T-helper 17 cell (primary cell): ENCODE measurements at regions not wholly inside any gene's neighbourhood (a gene's known extent, or its start where the extent isn't known, plus 50 kb on each side); places are given as distances from the start of the nearest gene placed in this dataset.
A peak's percentile ranks its signal among the peaks of the same experiment; 100 is the strongest.
"Not testable (repeated sequence)": the region's sequence is repeated elsewhere in the genome, so short reads cannot be mapped to it uniquely, and the experiment has no call there.

Source experiments
- ATAC-seq: fragments of 150-1000 bp; cut with Tn5 transposase; 2 replicates; pipeline ENCODE4 v1.10.0; 2021; ENCODE audit warnings: mild to moderate bottlenecking, moderate library complexity
- DNase-seq, 3 donors: peaks; one replicate each; pipeline versions ENCODE4 v3.0.0 to v3.0.0-alpha.2; 2020 to 2021
- H3K9me3 ChIP-seq: one replicate; pipeline ENCODE4 v1.7.0; 2013; ENCODE audit warnings: low read length, mild to moderate bottlenecking; ENCODE audit not compliant: control insufficient read depth, poor library complexity, severe bottlenecking
- H3K27ac Mint-ChIP-seq: one replicate; pipeline ENCODE4 v1.8.0; 2022; ENCODE audit warnings: mild to moderate bottlenecking, moderate library complexity, mixed read lengths
- H3K27me3 Mint-ChIP-seq: one replicate; pipeline ENCODE4 v1.8.0; 2022; ENCODE audit warnings: mixed read lengths
- H3K36me3 Mint-ChIP-seq: one replicate; pipeline ENCODE4 v1.8.0; 2022; ENCODE audit warnings: low read depth, mixed read lengths
- H3K4me1 Mint-ChIP-seq: one replicate; pipeline ENCODE4 v1.8.0; 2022; ENCODE audit warnings: mild to moderate bottlenecking, mixed read lengths
- H3K4me3 Mint-ChIP-seq: one replicate; pipeline ENCODE4 v1.8.0; 2022; ENCODE audit warnings: mild to moderate bottlenecking, moderate library complexity, mixed read lengths

DNA sequence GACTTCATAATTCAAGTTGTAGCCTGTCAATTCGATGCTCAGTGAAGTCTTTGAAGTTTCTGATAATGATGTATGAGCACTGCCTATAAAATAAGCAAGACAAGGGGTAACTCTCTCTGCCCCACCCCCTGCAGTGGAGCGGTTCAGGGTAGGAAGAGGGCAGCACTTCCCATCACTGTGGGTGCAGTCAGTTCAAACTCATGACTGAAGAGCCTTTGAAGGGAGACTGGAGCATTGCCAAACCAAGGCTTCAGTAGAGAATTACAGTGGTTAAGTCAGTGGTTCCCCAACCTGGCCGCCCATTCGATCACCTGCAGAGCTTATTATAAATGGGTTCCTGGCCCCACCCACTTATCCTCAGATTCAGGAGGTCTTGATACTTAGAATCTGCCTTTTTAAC, 190.6 kb downstream of the SHQ1 start:
- peak; percentile 93 for ATAC-seq
- Mint-ChIP-seq H3K36me3 (peaks cover 2% of the 10 kb centered on the region), H3K27me3 (peaks cover 6% of the 10 kb centered on the region), H3K4me3 (no peak overlapping the region), H3K4me1 (peaks cover 7% of the 10 kb centered on the region), H3K27ac (no peak overlapping the region)
- peak in 1 of 3 donors; percentile 15 for DNase-seq
- no peaks in the 10 kb centered on the region for H3K9me3 ChIP-seq

DNA sequence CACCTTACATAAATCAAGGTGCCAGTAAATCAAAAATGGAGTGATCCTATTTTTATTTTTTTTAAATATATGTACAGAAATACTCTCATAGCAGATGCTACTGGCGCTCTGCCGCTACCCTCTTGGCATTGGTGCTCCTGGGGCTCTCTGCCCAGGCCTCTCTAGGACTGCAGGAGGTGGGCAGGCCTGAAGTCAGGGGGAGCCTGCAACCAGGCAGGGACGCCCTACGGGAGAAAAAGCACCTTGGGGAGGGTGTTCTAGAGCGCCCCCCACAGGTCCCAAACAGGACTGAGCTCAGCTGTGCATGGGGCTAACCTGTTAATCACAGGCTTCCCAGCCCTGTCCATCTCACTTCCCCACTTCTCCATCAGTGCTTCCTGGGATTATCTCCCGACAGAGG, 192.5 kb downstream of the SHQ1 start:
- no peak overlapping the region for H3K4me3 Mint-ChIP-seq
- no peak overlapping the region for H3K27ac Mint-ChIP-seq
- ATAC-seq, result no peak
- H3K27me3 Mint-ChIP-seq, result peaks cover 6% of the 10 kb centered on the region
- DNase-seq, result no peak
- no peaks in the 10 kb centered on the region for H3K9me3 ChIP-seq
- peaks cover 2% of the 10 kb centered on the region for H3K36me3 Mint-ChIP-seq
- H3K4me1 Mint-ChIP-seq, result peaks cover 7% of the 10 kb centered on the region

DNA sequence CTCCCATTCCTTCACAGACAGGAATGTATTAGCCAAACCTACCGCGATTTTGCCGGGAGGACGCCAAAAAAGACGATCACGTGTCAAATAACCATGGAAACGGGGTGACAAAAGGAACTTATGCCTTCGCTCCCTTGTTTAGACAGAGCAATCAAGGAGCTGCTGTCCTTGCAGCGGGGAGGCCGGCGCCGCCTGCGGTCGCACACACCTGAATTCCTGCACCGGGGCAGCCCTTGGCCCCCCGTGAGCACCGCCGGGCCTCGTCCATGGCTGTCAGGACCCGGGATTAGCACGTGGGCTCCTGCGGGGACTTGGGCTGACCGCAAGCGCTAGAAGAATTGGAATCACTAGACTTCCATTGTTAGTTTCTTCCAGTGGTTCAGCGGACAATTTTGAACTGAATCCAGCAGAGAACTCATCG, 193.1 kb downstream of the SHQ1 start:
- Mint-ChIP-seq H3K4me3 (no peak overlapping the region), H3K27ac (no peak overlapping the region), H3K4me1 (peaks cover 7% of the 10 kb centered on the region), H3K36me3 (peaks cover 2% of the 10 kb centered on the region), H3K27me3 (peaks cover 6% of the 10 kb centered on the region)
- DNase-seq (no peak), ATAC-seq (no peak)
- H3K9me3 ChIP-seq, result no peaks in the 10 kb centered on the region

GRCh38 chr3:72652395-72652794, 195.8 kb downstream of the SHQ1 start:
- Mint-ChIP-seq H3K27ac (no peak overlapping the region), H3K27me3 (peaks cover 6% of the 10 kb centered on the region), H3K4me1 (no peaks in the 10 kb centered on the region), H3K36me3 (peaks cover 2% of the 10 kb centered on the region), H3K4me3 (no peak overlapping the region)
- no peaks in the 10 kb centered on the region for H3K9me3 ChIP-seq
- DNase-seq (no peak), ATAC-seq (no peak)

DNA sequence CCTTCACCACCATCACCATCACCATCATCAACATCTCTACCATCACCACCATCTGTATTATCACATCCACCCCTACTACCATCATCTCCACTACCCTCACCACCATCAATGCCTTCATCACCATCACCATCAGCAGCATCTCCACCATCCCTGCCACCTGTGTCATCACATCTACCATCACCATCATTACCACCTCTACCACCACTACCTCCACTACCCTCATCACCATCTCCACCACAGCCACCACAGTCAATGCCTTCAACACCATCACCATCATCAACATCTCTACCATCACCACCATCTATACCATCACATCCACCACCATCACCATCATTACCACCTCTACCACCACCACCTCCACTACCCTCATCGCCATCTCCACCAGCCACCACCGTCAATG, 196.7 kb downstream of the SHQ1 start:
- peaks cover under 1% of the 10 kb centered on the region for H3K9me3 ChIP-seq
- Mint-ChIP-seq H3K4me3 (no peak overlapping the region), H3K27ac (no peak overlapping the region), H3K27me3 (peaks cover 6% of the 10 kb centered on the region), H3K36me3 (peaks cover 2% of the 10 kb centered on the region), H3K4me1 (no peaks in the 10 kb centered on the region)
- no peak for DNase-seq
- ATAC-seq, result no peak

GRCh38 chr3:72646263-72646662, 202.0 kb downstream of the SHQ1 start:
- Mint-ChIP-seq H3K27me3 (peaks cover 12% of the 10 kb centered on the region), H3K36me3 (peaks cover 2% of the 10 kb centered on the region), H3K4me1 (no peaks in the 10 kb centered on the region), H3K4me3 (no peak overlapping the region), H3K27ac (no peak overlapping the region)
- peaks cover 2% of the 10 kb centered on the region for H3K9me3 ChIP-seq
- ATAC-seq (no peak), DNase-seq (no peak)

- not testable (repeated sequence) for H3K36me3 Mint-ChIP-seq, H3K9me3 ChIP-seq, H3K27ac Mint-ChIP-seq, H3K4me3 Mint-ChIP-seq, DNase-seq, H3K4me1 Mint-ChIP-seq, ATAC-seq
- H3K27me3 Mint-ChIP-seq, result peaks cover 19% of the 10 kb centered on the region
Measured at GRCh38 chr3:72643635-72644034, 204.6 kb downstream of the SHQ1 start.

DNA sequence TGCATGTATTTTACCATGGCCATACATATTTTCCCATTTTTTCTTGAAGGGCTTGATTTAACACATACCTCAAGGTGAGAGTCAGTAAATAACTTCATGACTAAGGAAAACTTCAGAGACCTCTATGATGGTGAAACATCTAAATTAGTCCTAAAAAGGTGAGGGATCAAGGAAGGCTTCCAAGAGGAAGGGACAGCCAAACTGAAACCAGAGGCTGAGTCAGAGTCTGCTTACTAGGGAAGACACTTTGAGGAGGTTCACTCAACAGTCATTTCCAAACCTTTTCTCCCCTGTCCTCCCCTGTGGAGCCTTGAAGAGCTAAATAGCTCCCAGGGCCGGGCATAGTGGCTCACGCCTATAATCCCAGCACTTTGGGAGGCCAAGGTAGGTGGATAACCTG, 206.6 kb downstream of the SHQ1 start:
- Mint-ChIP-seq H3K27ac (no peak overlapping the region), H3K4me3 (no peak overlapping the region), H3K27me3 (peaks cover 19% of the 10 kb centered on the region), H3K36me3 (peaks cover 5% of the 10 kb centered on the region), H3K4me1 (peaks cover 2% of the 10 kb centered on the region)
- H3K9me3 ChIP-seq, result peaks cover 2% of the 10 kb centered on the region
- DNase-seq (no peak), ATAC-seq (no peak)

DNA sequence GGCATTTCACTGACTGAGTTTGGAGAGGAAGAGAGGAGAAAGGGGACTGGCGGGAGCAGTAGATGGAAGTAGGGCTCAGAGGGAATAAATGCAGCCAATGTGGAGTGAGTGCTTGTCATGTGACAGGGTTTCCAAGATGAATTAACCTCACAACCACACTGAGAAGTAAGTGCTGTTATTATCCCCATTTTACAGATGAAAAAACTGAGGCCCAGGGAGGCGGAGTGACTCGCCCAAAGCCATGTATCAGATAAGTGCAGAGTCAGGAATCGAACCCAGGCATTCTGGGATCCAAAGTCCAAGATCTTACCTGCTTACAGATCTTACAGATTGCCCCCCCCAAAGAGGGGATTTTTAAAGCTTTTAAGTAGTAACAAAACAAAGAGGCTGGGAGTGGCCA, 207.2 kb downstream of the SHQ1 start:
- DNase-seq (no peak), ATAC-seq (no peak)
- Mint-ChIP-seq H3K4me3 (no peak overlapping the region), H3K27ac (no peak overlapping the region), H3K36me3 (peaks cover 5% of the 10 kb centered on the region), H3K27me3 (peaks cover 19% of the 10 kb centered on the region), H3K4me1 (peaks cover 2% of the 10 kb centered on the region)
- no peaks in the 10 kb centered on the region for H3K9me3 ChIP-seq

GRCh38 chr3:72636969-72637597, 211.2 kb downstream of the SHQ1 start:
- Mint-ChIP-seq H3K27ac (no peak overlapping the region), H3K4me1 (peaks cover 2% of the 10 kb centered on the region), H3K27me3 (peaks cover 13% of the 10 kb centered on the region), H3K4me3 (no peak overlapping the region), H3K36me3 (peaks cover 3% of the 10 kb centered on the region)
- no peaks in the 10 kb centered on the region for H3K9me3 ChIP-seq
- ATAC-seq, result no peak
- DNase-seq, result no peak

DNA sequence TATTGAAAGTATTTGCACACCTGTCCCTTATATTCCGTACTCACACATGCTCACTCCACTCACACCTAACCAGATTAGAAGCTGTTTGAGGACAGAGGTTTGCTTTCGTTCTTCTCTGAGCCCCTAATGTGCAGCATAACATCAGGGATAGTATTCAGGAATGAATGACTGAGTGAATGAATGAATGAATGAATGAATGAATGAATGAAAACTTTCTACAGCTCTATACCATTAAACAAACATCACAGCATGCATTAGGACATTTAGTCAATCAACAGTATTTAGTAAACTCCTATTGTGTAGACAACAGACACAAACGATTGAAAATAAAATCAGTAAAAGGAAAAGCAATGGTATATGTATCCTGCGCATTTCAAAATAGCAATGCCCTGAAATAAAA, 212.7 kb downstream of the SHQ1 start:
- Mint-ChIP-seq H3K4me3 (no peak overlapping the region), H3K27ac (no peak overlapping the region), H3K27me3 (peaks cover under 1% of the 10 kb centered on the region), H3K36me3 (peaks cover 3% of the 10 kb centered on the region), H3K4me1 (peaks cover 2% of the 10 kb centered on the region)
- no peak for ATAC-seq
- DNase-seq, result no peak
- H3K9me3 ChIP-seq, result no peaks in the 10 kb centered on the region

- ATAC-seq (no peak), DNase-seq (no peak)
- H3K27me3 Mint-ChIP-seq, result no peaks in the 10 kb centered on the region
- peaks cover 6% of the 10 kb centered on the region for H3K4me1 Mint-ChIP-seq
- no peaks in the 10 kb centered on the region for H3K9me3 ChIP-seq
- H3K27ac Mint-ChIP-seq, result no peak overlapping the region
- peaks cover 3% of the 10 kb centered on the region for H3K36me3 Mint-ChIP-seq
- no peak overlapping the region for H3K4me3 Mint-ChIP-seq
Measured at GRCh38 chr3:72634128-72634527, 214.1 kb downstream of the SHQ1 start.

GRCh38 chr3:72633534-72633933, 214.7 kb downstream of the SHQ1 start:
- H3K9me3 ChIP-seq, result no peaks in the 10 kb centered on the region
- Mint-ChIP-seq H3K27me3 (no peaks in the 10 kb centered on the region), H3K36me3 (peaks cover 3% of the 10 kb centered on the region), H3K4me1 (peaks cover 10% of the 10 kb centered on the region), H3K27ac (no peak overlapping the region), H3K4me3 (no peak overlapping the region)
- no peak for ATAC-seq
- DNase-seq, result no peak

DNA sequence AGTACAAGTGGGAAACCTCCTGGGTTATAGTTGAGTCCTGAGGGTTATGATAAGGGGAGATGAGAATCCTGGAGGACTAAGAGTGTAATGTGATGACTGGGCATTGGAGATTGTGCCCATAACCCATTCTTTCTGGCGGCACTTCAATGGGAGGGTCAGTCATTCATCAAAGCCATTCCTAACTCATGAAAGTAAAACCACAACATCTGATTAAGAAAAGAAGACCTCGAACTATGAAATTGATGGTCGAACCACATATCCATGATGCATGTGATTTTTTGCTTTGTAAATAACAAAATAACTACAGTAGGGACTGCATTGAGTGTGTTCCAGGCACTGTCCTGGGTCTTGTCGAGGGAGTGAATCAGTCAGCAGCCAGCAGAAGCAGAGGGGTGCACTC, 215.1 kb downstream of the SHQ1 start:
- no peaks in the 10 kb centered on the region for H3K27me3 Mint-ChIP-seq
- H3K4me3 Mint-ChIP-seq, result no peak overlapping the region
- ATAC-seq, result no peak
- H3K27ac Mint-ChIP-seq, result no peak overlapping the region
- H3K9me3 ChIP-seq, result no peaks in the 10 kb centered on the region
- H3K36me3 Mint-ChIP-seq, result peaks cover 3% of the 10 kb centered on the region
- DNase-seq, result no peak
- H3K4me1 Mint-ChIP-seq, result peaks cover 11% of the 10 kb centered on the region
